GM18873 (cell line): ENCODE measurements at regions not wholly inside any gene's neighbourhood (a gene's known extent, or its start where the extent isn't known, plus 50 kb on each side); places are given as distances from the start of the nearest gene placed in this dataset.
"Not testable (repeated sequence)": the region's sequence is repeated elsewhere in the genome, so short reads cannot be mapped to it uniquely, and the experiment has no call there.

Experiments
- ATAC-seq: cut with Tn5 transposase; IDR thresholded peaks from one replicate; pipeline ENCODE4 v1.9.1; 2021; ENCODE audit warnings: mild to moderate bottlenecking, moderate library complexity, moderate number of reproducible peaks; ENCODE audit not compliant: unreplicated experiment, low FRiP score

DNA sequence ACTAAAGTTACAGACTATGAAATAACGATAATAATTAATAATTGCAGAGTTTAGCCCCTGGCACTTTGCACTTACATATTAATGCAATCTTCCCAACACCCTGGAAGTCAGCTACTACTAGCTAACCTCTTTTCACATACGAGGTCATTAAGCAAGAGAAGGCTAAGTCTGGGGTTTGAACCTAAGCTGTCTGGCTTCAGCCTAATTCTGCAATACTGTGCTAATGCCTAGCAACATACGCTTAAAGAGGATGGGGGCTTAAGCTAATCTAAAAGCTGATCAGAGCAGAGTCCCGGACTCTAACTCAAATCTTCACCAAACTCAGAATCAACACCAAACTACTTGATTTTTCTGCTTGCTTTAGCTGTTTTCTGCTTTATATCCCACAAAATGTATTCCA, 168.7 kb upstream of the GNAI1 start:
- ATAC-seq = no peak

DNA sequence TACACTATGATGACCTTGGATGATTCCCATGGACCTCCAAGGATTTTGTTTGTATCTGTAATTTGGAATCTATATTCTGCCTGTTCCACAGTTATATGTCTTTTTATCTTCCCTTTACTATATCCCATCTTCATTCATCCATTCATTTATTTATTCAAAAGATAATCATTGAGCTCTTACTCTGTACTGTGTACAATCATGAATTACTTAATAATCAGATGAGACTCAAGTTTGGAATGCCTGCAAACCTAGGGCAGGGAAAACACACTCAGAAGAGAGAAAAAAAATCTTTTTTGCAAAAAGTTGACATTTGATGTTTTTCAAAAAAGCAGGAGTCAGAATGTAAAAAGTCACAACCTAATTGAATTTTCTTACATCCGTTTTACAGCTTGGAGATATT, 170.2 kb upstream of the GNAI1 start:
- no peak for ATAC-seq

DNA sequence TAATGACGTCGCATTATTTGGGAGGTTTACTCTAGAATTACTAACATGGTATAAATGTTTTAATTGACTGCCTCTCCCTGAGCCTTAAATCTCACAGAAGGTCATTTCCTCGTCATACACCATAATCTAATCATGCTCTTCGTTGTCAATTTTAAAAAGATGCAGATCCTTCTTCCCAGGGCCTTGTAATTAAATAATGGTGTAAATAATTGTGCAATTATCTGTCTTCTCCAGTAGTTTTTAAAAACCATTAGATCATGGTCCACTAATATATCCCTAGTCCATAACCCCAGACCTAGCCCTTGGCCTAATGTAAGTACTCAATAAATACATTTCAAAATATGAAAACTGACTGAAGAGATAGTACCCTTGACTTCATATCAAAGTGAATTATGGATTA, 181.5 kb upstream of the GNAI1 start:
- ATAC-seq = no peak

DNA sequence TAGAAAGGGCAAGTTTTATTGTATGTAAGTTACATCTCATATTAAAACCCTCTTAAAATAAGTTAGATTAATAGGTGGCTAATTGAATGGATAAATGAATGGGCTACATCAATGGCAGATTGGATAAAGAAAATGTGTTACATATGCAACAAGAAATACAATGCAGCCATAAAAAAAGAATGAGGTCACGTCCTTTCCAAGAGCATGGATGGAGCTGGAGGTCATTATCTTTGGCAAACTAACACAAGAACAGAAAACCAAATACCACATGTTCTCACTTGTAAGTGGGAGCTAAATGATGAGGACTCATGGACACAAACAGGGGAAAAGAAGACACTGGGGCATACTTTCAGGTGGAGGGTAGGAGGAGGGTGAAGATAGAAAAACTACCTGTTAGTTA, 182.2 kb upstream of the GNAI1 start:
- no peak for ATAC-seq

DNA sequence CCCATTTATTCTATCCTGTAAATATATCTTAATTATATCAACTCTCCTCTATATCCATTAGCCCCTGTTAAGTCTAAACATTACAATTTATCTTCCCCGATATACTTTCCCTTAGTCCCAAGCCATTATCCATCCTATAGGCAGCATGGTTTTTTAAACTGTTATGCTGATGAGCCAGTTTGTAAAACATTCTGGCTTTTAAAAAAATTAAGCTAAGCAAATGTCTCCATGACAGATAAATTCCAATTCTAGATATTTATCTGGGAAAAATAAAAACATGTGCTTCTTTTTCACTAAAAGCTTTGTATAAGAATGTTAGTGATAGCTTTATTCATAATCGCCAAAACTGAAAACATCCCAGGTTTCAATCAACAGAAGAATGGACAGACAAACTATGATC, 183.2 kb upstream of the GNAI1 start:
- no peak for ATAC-seq

DNA sequence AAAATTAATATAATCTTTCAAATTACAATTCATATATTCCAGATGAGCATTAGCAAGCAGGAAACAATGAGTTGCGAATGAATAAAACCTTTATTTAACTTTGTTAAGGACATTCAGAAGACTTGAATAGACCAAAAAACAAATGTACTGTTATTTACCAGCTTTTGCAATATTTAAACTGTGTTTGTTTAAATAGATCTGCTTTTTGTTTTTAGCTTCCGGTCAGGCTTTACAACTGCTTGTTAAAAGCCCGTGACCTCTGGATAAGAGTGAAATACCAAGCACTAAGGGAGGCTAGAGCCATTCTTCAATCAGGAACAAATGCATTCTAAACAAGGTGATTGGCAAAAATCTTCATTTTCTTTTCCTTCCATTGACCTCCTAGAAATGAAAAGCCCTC, 184.9 kb upstream of the GNAI1 start:
- ATAC-seq = no peak

DNA sequence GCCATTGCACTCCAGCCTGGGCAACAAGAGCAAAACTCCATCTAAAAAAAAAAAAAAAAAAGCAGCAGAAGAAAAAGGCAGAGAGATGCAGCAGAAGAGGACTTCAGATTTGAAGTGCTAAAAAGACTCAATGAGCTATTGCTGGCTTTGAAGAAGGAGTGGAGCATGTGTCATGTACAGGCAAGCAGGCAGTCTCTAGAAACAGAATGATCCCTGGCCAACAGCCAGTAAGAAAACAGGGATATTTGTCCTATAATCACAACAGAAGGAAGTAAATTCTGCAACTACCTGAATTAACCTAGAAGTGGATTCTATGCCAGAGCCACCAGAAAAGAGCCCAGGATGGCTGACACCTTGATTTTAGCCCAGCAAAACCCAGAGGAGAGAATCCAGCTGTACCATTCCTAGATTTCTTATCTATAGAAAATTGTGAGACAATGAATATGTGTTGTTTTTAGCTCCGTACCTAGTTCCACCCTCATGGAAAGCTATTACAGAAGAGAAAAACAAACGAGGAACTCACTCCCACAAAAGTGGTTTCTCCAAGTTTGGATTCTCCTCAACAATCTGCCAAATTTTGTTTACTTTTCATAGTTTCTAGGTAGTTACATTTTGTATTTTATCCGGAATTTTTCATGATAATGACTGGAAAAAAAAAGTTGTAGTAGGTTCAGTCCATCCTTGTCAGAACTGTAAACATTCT, 198.2 kb upstream of the GNAI1 start:
- no peak for ATAC-seq

DNA sequence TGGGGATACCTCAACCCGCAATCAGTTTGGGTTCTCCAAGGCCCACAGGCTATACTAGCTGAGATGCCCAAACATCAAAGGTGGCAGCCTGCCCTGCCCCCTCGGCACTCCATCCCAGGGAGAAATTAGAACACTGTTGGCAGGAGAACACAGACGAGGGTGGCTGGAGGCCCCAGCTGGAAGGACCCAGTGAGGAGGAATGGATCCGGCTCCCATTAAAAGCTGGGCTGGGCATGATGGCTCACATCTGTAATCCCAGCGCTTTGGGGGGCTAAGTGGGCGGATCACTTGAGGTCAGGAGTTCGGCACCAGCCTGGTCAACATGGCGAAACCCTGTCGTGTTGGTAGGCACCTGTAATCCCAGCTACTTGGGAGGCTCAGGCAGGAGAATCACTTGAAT, 199.9 kb upstream of the GNAI1 start:
- no peak for ATAC-seq

DNA sequence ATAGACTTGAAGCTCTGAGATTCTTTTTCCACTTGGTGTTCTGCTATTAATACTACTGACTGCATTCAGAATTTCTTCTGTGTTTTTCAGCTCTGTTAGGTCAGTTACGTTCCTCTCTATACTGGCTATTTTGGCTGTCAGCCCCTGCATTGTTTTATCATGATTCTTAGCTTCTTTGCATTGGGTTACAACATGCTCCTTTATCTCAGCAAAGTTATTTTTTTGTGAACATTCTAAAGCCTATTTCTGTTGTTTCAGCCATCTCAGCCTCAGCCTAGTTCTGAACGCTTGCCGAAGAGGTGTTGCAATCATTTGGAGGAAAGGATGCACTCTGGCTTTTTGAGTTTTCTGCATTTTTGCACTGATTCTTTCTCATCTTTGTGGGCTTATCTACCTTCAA, 201.5 kb upstream of the GNAI1 start:
- no peak for ATAC-seq

DNA sequence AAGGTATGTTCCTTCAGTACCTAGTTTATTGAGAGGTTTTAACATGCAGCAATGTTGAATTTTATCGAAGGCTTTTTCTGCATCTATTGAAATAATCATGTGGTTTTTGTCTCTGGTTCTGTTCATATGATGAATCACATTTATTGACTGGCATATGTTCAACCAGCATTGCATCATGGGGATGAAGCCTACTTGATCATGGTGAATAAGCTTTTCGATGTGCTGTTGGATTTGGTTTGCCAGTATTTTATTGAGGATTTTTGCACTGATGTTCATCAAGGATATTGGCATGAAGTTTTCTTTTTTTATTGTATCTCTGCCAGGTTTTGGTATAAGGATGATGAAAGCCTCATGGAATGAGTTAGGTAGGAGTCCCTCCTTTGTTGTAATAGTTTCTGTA, 204.0 kb upstream of the GNAI1 start:
- no peak for ATAC-seq

DNA sequence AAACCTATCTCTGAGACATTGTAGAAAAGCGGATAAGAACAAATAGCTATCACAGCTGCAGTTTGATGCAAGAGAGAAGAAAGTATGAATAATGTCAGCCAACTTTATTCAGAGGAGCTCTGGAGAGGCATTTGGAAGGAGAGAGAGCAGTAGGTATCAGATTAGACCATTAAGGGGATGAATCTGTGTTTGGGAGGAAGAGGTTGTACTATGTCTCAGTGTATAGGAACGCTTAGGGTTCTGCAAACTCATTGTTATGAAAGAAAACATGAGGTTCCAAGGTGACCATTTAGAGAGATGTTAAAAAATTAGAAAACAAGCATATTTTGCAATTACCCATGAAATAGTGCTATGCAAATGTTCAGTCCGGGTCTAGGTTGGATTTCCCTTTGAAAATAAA, 207.5 kb upstream of the GNAI1 start:
- ATAC-seq = no peak

DNA sequence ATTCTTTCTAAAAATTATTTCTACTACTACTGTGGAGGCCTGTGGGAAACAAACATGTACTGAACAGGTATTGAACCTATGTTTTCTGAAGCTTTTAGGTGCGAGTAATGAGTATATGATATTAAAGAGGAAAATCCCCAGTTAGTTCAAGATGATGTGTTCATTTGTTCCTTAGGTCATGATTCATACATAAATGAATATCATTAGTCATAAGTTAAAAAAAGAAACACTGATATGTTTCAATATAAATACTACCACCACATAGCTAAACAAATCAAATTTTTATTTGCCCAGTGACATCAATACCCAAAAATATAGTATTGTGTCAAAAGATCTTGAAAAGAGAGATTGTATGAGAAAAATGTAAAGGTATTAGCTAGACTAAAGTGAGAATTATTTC, 210.7 kb upstream of the GNAI1 start:
- no peak for ATAC-seq

DNA sequence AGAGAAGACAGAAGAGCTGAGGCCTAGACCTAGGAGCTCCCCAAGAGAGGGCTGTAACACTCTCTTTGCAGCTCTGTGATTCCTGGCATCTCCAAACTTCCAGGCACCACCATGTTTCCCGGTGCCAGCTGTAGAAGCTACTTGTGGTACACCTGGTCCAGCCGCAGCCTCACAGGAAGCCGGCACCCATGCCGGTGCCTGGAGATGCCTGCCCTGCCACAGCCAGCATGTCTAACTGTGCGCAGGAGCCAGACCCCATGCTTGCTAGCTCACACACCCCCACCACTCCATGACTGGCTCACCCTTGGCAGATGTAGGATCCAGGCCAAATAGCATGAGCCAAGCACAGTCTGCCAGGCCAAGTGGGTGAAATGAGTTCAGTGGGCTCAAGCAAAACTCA, 211.7 kb upstream of the GNAI1 start:
- no peak for ATAC-seq

DNA sequence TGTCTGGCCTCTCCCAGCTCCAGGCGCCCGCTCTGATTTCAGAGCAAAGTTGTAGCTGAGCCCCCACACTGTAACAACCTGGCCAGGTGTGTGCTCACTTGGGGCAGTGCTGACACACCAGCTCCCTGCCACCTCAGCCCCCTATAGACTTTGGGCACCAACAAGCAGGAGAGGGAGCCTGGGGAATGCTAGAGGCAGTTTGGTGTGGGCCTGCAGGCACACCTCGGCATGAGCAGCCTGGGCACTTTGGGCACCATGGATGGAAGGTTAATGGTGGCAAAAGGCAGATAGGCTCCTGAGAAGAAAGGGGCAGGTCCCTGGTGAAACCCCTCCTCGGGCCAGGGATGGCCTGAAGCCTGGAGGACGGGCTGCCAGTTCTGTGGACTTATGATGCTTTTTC, 212.7 kb upstream of the GNAI1 start:
- no peak for ATAC-seq

DNA sequence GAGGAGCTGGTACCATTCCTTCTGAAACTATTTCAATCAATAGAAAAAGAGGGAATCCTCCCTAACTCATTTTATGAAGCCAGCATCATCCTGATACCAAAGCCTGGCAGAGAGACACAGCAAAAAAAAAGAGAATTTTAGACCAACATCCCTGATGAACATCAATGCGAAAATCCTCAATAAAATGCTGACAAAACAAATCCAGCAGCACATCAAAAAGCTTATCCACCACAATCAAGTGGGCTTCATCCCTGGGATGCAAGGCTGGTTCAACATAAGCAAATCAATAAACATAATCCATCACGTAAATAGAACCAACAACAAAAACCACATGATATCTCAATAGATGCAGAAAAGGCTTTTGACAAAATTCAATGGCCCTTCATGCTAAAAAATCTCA, 216.0 kb upstream of the GNAI1 start:
- not testable (repeated sequence) for ATAC-seq

DNA sequence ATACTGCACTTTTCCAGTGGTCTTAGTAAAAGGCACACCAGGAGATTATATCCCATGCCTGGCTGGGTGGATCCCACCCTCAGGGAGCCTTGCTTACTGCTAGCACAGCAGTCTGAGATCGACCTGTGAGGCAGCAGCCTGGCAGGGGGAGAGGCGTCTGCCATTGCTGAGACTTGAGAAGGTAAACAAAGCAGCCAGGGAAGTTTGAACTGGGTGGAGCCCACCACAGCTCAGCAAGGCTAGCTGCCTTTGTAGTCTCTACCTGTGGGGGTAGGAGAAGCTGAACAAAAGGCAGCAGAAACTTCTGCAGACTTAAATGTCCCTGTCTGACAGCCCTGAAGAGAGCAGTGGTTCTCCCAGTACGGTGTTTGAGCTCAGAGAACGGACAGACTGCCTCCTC, 219.3 kb upstream of the GNAI1 start:
- not testable (repeated sequence) for ATAC-seq

DNA sequence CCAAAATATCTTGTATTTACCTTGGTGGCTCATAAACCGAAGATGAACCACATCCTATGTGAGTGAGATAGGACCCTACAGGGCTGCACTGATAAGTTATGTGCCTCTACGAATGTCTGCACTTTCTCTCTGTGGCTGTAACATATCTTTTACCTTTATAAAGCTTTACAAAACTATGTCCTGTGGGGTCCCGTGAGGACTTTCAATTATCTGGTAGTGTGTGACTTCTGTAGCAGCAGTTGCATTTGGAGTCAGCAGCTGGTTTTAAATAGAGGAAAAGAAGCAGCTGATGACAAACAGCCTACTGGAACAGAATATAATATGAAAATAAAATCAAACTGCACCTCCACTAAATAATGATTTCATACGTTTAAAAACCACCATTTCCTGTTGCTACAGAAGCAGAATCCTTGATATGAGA, 222.4 kb upstream of the GNAI1 start:
- no peak for ATAC-seq

DNA sequence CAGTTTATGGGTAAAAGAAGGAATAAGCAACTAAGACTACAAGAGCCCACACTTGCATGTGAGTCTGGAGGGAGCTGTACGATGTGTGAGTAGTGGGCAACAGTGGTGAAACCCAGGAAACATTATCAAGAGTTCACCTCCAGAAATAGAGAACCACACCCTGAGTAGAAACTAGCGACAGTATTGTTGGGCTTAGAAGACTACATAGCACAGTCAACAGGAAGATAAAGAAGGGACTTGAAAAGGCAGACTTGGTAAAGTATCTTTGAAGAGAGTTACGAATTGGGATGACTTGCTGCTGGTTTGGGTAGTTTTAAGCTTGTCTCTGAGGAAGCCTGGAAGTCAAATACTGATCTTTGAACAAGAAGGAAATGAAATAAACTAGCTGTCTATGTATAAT, 223.2 kb upstream of the GNAI1 start:
- ATAC-seq = no peak

DNA sequence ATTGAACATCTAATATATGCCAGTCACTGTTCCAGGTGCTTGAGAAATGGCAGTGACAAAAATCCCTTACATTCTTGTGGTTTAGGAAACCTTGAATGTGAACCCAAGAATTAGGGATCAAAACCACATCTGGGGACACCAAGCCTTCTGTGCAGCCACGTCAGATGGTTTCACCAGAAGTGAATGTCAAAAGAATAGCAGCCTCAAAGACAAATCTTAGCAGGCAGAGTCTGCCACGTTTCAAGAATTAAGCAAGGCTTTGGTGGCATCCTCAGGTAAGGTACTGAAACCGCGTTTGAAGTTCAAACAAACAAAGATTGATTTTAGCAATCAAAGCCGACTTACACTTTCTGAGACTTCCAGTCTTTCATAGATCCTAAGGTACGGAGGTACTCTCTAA, 225.5 kb upstream of the GNAI1 start:
- no peak for ATAC-seq

DNA sequence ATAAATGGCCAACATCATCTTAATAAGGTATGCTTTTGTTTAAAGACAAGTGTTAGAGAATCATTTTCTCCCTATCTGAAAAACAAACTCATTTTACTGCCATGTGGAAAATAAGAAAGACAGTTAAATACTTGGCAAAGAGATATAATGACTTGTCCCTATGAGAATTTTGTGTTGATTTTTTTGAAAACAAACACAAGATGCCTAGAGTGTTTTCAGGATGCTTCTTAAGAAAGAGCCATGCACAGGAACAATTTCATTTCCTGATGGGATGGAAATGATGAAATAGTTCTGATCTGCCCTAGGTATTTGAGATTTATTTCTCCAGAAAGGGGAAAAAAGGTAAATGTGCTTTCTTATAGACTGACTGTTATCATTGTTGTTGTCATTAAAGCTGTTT, 237.5 kb upstream of the GNAI1 start:
- no peak for ATAC-seq

DNA sequence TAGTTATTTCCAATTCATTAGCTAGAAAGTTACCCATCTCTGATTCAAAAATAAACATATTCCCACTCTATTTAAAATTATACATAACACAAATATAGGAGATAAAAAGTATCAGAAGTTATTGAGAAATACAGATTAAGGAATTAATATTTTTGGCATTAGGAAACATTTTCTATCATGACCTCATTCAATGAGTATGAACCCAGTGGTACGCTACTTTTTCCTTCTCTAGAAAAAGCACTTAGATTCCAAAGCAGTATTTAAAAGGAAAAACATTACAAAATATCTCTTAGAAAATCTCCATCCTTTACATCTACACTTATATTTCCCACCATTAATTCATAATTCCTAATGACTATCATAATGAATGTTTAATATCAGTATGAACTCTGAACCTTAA, 240.6 kb upstream of the GNAI1 start:
- no peak for ATAC-seq

DNA sequence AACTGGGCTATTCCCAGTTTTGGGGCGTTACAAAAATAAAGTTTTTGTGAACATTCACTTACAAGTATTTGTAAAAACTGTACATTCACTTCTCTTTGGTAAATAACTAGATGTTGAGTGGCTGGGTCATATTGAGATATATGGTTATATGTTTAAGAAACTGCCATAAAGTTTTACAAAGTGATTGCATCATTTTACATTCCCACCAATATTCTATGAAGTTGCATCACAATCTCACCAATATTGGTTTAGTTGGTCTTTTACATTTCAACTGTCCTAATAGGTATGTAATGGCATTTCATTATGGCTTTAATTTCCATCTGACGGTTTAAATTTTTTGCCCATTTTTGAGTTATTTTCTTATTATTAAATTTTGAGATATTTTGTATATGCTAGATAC, 251.7 kb upstream of the GNAI1 start:
- ATAC-seq = no peak

DNA sequence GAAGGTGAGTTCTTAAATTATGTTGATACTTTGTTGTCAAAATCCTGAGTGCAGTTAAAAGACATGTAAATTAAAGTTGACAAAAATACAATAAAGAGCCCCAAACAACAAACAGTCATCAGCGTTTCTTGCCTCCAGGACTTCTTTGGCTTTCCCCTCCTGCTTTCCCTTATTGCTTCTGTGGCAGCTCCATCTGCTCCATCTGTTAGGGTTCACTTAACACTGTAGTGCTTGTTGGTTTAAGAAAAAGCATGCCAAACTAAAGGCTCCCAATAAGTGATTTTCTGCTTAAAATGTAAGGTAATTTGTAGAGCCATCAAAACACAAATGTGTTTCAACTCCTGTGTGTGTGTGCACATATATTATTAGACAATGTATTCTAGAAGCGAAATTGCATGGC, 254.3 kb upstream of the GNAI1 start:
- ATAC-seq = no peak
